ENCODE measurements at regions not wholly inside any gene's neighbourhood (a gene's known extent, or its start where the extent isn't known, plus 50 kb on each side); places are given as distances from the start of the nearest gene placed in this dataset.

- Histone ChIP-seq H3K27ac (no peak overlapping the region), H3K36me3 (no peaks in the 10 kb centered on the region), H3K27me3 (no peaks in the 10 kb centered on the region), H3K4me3 (no peak overlapping the region), H3K9me3 (no peaks in the 10 kb centered on the region), H3K4me1 (no peaks in the 10 kb centered on the region)
- no peak for ATAC-seq
- TF ChIP-seq EP300 (IDR thresholded peaks at IDR 0.05) (no peak), POLR2A (IDR thresholded peaks at IDR 0.05) (no peak), POLR2AphosphoS5 (IDR thresholded peaks at IDR 0.05) (no peak), CTCF (IDR thresholded peaks at IDR 0.05) (no peak)
- WGBS, 2 donors (ENCODE audit: low coverage in 1 of 2) = 64 to 75% methylated on average over 5 of the region's 5 CpGs
These were observed 1469.5 kb downstream of the SLITRK1 start for GRCh38 chr13:82412749-82413148.

- H3K36me3 ChIP-seq = no peaks in the 10 kb centered on the region
- no peaks in the 10 kb centered on the region for H3K9me3 ChIP-seq
- no peaks in the 10 kb centered on the region for H3K27me3 ChIP-seq
- H3K27ac ChIP-seq = no peak overlapping the region
- TF ChIP-seq POLR2A (IDR thresholded peaks at IDR 0.05) = no peak
- TF ChIP-seq EP300 (IDR thresholded peaks at IDR 0.05) = no peak
- no peak for TF ChIP-seq CTCF (IDR thresholded peaks at IDR 0.05)
- no peak for TF ChIP-seq POLR2AphosphoS5 (IDR thresholded peaks at IDR 0.05)
- no peak overlapping the region for H3K4me3 ChIP-seq
- 85 to 95% methylated on average over 2 to 4 of the region's 4 CpGs for WGBS, 2 donors (ENCODE audit: low coverage in 1 of 2)
- no peak for ATAC-seq
- no peaks in the 10 kb centered on the region for H3K4me1 ChIP-seq
These were observed 1475.0 kb downstream of the SLITRK1 start for GRCh38 chr13:82407321-82407720.

DNA sequence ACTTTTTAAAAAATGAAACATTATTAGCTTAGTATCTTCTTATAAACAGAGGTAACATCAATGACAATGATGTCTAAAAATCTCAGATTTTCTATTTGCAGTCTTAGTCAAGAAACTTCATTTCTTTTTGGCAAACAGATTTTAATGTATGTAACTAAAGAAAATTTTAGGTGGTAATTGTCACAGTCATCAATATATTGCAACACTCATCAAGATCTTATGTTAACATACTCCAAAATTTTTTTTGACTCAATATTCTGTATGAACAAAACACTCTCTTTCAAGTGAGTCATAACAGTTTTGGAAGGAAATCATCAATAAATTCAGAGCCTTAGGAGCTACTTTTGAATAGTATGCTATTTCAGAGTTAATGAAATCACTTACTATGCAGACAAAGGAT lies 1507.6 kb downstream of the SLITRK1 start:
- Histone ChIP-seq H3K4me3 (no peak overlapping the region), H3K9me3 (no peaks in the 10 kb centered on the region), H3K4me1 (no peaks in the 10 kb centered on the region), H3K27ac (no peak overlapping the region), H3K36me3 (no peaks in the 10 kb centered on the region), H3K27me3 (no peaks in the 10 kb centered on the region)
- no peak for TF ChIP-seq POLR2AphosphoS5 (IDR thresholded peaks at IDR 0.05)
- no peak for TF ChIP-seq EP300 (IDR thresholded peaks at IDR 0.05)
- TF ChIP-seq POLR2A (IDR thresholded peaks at IDR 0.05) = no peak
- no peak for TF ChIP-seq CTCF (IDR thresholded peaks at IDR 0.05)
- ATAC-seq = no peak

GRCh38 chr13:82370316-82370715 lies 1512.0 kb downstream of the SLITRK1 start:
- H3K4me3 ChIP-seq = no peak overlapping the region
- WGBS, 2 donors (ENCODE audit: low coverage in 1 of 2) = 82 to 100% methylated on average over 1 of the region's 1 CpG
- no peaks in the 10 kb centered on the region for H3K36me3 ChIP-seq
- H3K27ac ChIP-seq = no peak overlapping the region
- TF ChIP-seq POLR2A (IDR thresholded peaks at IDR 0.05) = no peak
- TF ChIP-seq CTCF (IDR thresholded peaks at IDR 0.05) = no peak
- no peak for TF ChIP-seq POLR2AphosphoS5 (IDR thresholded peaks at IDR 0.05)
- TF ChIP-seq EP300 (IDR thresholded peaks at IDR 0.05) = no peak
- no peaks in the 10 kb centered on the region for H3K4me1 ChIP-seq
- ATAC-seq = no peak
- H3K9me3 ChIP-seq = no peaks in the 10 kb centered on the region
- H3K27me3 ChIP-seq = no peaks in the 10 kb centered on the region

GRCh38 chr13:82364525-82364924 lies 1517.7 kb downstream of the SLITRK1 start:
- H3K27ac ChIP-seq = no peak overlapping the region
- no peak for ATAC-seq
- no peak for TF ChIP-seq POLR2A (IDR thresholded peaks at IDR 0.05)
- TF ChIP-seq CTCF (IDR thresholded peaks at IDR 0.05) = no peak
- no peak for TF ChIP-seq EP300 (IDR thresholded peaks at IDR 0.05)
- no peak for TF ChIP-seq POLR2AphosphoS5 (IDR thresholded peaks at IDR 0.05)
- no peaks in the 10 kb centered on the region for H3K4me1 ChIP-seq
- no peak overlapping the region for H3K4me3 ChIP-seq
- H3K27me3 ChIP-seq = no peaks in the 10 kb centered on the region
- no peaks in the 10 kb centered on the region for H3K36me3 ChIP-seq
- H3K9me3 ChIP-seq = no peaks in the 10 kb centered on the region

Measured in gastroesophageal sphincter (tissue), 4 donors.